SW480 (cell line): ENCODE measurements at regions not wholly inside any gene's neighbourhood (a gene's known extent, or its start where the extent isn't known, plus 50 kb on each side); places are given as distances from the start of the nearest gene placed in this dataset.

Source experiments
- DNase-seq: peaks from one replicate; pipeline ENCODE4 v3.0.0-alpha.2; 2016; ENCODE audit warnings: low spot score

DNA sequence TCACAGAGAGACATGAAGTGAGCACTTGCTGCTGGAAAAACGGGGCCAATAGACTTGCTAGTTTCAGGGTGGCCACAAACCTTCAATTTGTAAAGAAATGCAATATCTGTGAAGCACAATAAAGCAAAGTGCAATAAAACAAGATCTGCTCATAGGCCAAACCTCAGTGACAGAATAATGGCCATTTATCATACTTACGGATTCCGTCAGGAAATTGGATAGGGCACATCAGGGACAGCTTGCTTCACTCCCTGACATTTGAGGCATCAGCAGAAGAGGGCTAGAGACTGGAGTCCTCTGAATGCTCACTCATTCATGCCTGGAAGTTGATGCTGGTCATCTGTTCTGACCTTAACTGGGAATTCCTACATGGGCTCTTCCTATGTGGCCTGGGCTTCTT is 165.5 kb upstream of the OPRM1 start:
- DNase-seq, result no peak

DNA sequence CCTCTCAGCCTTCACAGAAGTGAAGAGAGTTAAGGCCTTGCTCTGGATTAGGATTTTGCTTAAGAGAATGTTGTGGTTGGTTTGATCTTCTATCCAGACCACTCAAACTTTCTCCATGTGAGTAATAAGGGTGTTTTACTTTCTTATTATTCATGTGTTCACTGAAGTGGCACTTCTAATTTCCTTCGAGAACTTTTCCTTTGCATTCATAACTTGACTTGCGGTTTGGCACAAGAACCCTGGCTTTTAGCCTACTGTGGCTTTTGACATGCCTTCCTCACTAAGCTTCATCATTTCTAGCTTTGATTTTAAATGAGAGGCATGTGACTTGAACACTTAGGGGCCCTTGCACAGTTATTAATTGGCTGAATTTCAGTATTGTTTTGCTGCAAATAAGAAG is 166.1 kb upstream of the OPRM1 start:
- DNase-seq, result no peak

DNA sequence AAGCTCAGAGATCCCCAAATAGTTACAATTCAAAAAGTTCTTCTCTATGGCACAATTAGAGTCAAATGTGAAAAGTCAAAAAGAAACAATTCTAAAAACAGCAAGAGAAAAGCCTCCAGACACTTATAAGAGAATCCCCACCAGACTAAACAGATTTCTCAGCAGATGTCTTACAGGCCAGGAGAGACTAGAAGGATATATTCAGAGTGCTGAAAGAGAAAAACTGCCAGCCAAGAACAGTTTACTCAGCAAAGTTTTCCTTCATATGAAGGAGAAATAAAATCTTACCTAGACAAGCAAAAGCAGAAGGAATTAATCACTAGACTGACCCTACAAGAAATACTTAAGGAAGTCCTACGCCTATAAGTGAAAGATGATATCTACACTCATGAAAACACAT is 176.1 kb upstream of the OPRM1 start:
- DNase-seq, result no peak

DNA sequence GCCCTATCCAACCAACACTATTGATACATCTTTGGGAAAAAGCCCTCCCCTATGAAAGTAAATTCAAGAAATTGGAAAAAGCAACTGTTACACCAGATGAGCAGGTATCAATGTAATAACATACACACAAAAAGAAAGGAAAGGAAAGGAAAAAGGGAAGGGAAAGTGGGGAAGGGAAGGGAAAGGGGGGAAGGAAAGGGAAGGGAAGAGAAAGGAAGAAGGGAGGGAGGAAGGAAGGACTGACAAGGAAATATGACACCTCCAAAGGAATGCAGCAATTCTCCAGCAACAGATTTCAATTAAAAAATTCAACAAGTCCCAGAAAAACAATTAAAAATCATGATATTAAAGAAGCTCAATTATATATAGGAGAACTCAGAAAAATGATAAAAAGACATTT is 176.9 kb upstream of the OPRM1 start:
- no peak for DNase-seq

DNA sequence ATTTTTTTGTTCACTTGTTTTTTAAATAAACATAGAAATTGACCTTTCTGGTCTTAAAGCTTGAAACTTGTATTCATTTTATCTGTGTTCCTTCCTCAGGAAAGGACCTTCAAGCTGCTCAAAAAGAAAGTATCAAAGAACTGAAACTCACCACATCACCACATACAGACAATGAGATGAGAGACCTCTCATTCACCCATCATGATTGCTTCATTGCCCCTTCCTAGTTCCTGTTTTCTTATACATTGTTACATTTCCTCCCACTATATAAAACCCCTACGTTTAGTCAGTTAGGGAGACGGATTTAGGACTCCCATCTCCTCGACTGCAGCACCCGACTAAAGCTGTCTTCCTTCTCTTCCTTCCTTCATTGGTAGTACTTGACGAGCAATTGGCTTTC is 180.5 kb upstream of the OPRM1 start:
- DNase-seq, result no peak

DNA sequence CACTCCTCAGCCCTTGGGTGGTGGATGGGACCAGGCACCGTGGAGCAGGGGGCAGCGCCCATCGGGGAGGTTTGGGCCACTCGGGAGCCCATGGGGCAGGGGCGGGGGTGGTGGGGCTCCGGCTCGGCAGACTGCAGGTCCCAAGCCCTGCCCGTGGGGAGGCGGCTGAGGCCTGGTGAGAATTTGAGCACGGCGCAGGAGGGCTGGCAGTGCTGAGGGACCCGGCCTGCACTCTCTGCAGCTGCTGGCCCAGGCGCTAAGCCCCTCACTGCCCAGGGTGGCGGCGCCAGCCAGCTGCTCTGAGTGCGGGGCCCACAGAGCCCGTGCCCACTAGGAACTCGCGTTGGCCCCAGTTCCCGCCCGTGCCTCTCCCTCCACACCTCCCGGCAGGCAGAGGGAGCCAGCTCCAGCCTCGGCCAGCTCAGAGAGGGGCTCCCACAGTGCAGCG is 182.1 kb upstream of the OPRM1 start:
- DNase-seq, result no peak

DNA sequence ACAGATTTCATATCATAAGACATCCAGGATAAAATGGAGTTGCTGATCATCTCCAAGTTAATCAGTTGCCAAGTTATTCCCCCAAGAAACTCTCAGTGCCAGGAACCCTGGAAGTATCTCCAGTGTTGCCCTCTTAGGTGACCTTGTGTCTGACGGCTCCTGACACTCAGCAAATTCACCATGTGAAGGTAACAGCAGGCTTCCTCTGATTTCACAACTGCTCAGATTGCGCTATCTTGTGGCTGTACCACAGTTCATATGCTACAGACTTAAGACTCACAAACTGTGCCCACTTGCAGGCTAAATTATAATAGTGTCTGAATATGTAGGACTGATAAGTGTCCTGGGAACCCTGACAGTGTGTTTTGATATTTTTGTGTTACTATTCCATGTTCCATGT is 186.6 kb upstream of the OPRM1 start:
- no peak for DNase-seq

DNA sequence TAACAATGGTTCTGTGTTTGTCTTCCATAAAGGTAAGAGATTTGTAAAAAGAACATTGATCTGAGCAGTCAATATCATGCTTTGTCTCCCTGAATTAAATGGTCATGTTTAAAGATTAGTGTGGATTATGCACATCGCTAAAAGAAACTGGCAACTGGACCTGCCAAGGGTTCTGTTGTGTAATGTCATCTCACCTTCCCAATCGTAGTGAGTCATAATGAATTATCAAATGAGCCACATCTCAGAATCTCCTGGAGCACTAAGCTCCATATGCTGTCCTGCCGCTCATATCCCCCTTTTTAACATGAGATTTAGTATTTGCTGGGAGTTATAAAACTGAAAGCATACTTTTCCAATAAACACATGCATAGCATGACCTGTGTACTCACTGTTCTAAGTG is 187.0 kb upstream of the OPRM1 start:
- no peak for DNase-seq

DNA sequence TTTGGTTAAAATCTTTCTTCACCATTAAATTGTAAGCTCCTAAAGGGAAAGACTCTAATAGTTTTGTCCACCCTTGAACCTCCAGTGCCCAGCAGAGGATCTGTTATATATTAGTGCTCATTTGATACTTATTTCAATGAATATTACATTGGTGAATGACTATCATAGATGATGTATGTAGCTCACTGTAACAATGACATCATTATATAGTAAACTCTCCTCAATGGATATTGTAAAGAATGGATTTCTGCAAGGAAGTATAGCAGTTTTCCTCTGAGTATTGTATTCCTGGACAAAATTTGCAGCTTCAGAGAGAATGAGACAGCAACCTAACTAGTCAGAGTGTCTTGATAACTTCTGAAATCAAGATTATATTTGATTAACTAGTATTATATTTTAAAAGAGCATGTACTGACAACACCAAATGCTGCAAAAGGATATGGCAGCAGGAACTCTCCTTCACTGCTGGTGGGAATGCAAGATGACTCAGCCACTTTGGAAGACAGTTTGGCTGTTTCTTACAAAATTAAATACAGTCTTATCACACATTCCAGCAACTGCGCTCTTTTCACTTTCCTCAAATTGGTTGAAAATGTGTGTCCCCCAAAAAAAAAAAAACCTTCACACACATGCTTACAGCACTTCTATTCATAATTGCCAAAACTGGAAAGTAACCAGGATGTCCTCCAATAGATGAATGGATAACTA is 189.8 kb upstream of the OPRM1 start:
- DNase-seq, result no peak

DNA sequence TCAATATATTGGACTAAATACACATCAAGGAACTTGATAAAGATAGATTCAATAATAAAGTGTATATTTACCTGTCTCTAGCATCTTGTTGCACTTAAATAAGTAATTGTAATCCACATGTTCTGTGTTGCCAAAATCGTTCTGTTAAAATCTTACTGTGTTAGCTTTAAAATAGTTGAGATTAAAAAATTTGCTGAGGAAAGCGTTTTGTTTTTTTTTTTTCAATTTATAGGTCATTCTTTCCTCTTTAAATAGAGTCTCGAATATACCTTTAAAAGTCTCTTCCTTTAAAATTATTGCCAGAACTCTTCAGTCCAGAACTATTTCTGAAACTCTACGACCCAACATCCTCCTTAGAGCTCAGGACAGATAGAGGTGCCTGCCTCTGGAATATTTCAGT is 195.6 kb upstream of the OPRM1 start:
- no peak for DNase-seq

DNA sequence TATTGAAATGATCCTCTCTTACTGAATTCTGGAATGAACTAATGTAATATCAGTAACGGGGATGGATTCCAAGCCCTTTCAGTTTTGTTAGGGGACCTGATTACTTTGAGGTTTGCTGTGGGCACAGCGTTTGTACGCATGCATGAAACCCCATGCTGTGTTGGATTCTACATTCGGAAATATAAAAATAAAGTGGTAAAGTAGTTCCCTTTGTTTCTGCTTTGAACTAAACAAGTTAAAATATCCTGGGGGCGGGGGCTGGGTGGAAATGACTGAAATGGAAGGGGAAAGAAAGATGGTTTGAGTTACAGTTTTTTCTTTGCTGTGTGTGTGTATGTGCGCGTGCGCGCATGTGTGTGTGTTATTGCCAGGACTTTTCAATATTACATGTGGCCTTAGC is 196.5 kb upstream of the OPRM1 start:
- no peak for DNase-seq

DNA sequence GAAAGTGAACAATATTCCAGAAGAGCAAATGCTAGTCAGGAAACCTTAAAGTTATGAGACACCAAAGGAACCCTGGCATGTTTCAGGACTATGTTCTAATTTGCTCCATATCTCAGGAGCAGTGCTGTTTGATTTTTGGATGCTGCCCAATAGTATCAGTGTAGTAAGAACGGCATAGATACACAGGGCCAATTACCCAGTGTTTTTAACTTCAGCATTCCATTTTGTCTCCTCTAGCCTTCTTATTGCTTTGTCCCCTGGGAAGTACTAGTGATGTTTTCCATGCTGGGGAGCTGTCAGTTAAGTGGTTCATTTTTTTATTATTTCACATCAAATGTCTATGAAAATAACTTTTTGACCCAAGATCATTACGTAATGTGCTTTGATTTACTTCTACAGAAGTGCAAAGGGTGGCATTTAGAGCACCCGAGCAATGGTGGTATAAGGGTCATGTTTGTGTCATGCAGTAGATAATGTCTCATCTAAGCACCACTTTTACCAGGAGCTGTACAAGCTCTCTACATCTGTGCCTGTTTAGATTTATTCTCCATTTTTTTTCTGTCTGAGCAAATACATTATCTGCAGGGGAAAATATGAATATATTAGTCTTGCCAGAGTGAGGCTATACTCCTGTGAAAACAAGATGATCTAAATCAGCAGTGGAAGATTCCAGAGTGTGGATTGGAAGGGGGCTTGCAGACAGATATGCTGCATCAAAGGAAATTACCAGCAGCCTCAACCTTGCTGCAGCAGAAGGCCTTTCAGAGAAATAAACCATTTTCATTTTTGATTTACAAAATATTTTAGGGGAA is 198.8 kb upstream of the OPRM1 start:
- DNase-seq, result no peak

DNA sequence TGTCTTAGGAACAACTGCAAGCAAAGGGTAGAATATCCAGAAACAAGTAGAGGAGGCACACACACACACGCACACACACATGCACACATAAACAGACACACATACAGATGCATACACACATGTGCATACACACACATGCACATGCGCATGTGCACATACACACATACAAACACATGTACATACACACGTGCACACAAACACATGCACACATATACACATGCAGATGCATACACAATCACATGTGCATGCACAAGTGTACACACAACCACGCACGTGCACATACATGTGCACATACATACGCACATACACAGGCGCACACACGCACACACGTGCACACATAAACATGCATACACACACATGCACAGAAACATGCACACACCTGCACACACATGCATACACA is 206.5 kb upstream of the OPRM1 start:
- DNase-seq, result no peak

DNA sequence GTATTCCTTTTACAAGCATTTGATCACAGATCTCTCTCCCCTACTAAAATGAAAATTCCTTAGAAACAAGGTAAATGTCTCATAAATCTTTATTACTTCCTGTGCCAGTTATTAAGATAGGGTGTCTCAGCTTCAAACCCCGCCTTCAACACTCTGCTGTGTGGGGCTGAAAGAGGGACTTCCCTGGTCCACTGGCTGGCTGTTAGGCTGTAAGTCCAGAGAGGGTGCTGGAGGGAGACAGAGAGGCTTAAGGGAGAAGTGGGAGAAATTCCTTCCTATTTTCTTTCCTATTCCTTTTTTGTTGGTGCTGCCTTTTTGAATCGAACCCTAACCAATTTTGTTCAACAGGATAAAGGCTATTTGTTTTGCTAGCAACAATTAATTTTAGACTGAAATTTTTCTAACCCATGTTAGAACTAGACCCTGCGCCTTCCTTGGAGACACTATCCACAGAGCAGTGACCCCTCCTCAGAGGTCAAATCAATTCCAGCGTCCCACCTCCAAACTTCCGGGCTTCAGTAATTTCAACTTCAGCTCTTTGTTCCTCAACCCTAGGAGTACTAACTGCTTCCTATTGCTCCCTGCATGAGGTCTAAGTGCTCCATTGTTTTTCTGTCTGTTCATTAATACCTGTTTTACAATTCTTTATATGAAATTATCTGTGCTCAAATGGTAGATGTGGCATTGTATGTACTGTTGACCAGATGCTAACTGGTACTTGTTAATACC is 207.5 kb upstream of the OPRM1 start:
- no peak for DNase-seq

DNA sequence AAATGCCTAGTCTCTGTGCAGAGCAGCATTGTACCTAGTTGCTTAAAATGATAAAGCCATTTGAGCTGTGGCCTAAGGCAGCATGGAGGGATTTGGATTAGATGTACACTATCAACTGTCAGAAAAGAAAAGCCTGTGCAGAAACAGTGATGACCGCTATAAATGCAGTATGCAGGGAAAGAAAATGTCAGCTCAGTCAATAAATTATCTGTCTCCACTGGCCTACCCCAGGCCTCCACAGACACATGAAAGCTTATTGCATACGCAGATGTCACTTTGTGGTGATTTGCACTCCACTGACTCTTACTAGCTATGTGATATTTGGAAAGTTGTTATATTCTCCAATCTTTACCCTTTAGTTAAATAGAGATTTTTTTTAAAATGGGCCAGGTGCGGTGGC is 221.9 kb upstream of the OPRM1 start:
- DNase-seq, result no peak

DNA sequence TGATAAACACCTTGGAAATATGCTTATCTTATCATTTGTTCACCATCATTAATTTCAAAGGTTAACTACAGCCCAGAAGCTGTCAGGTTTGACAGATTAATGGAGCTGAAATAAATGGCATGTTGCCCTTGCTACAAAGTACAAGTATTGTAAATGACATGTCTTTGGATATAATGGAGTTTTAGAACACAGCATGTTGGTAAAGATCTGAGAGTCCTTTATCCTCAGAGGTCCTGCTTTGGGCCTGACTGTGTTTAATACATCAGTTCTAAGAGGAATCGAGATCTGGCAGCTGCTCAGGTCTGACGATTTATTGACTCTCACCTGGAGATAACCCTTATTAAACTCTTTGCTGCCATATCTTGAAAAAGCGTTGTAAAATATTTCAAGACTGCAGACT is 222.7 kb upstream of the OPRM1 start:
- DNase-seq, result no peak

DNA sequence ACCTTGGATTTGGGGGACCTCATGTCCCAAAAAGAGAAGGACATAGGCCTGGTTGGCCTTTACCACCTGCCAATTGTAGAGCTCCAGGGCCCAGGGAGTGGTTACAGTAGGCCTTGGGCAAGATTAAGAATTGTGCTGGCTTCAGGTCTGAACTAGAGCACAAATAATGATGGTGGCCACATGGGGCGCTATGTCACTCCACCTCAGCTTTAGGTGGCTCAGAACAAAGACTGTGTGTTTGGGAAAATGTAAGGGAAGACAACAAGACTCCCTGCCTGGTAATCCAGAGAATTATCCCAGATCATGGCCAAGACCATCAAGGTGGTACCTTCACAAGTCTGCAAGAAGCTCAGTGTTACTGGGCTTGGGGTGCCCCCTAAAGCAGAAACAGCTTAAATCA is 224.9 kb upstream of the OPRM1 start:
- DNase-seq, result no peak

DNA sequence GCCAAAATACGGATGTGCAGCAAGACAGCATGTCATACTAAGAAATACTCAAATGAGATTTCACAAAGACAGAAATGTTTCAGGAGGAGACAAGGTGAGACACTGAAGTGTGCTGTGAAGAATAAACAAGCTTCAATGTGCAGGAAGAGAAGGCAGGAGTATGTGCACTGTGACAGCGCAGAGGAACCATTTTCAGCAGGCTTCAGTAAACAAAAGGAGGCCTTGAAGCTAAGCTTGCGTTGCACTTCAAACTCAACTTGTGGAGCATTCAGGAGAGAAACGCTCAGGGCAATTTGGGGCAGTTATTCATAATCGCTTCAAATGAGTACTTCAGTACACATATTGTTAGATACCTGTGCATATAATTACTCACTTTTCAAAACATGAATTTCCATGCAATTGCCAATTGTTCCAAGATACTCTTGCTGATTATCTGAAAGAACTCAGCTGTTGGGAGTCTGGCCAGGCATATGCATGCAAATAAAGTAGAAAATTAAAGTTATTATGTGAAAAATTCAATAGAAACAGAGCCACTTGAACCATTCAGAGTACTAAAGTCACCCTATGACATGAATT is 234.2 kb upstream of the OPRM1 start:
- DNase-seq, result no peak

DNA sequence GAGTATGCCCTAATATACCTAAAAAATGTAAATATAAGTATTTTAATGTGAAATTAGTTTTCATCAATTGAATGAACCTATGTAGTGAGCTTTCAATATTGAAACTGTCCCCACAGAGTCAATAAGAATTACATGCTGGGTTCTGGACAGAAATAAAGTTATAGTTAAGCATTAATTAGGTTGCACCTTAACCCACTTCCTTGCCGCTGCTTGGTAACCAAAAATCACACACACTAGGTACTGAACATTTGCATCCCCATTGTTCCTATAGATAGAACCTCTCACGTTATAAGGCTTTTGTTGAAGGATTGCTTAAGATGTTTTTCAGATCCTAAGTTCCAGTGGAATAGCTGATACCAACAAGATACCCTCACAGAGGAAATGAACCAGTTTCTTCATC is 237.1 kb upstream of the OPRM1 start:
- no peak for DNase-seq

DNA sequence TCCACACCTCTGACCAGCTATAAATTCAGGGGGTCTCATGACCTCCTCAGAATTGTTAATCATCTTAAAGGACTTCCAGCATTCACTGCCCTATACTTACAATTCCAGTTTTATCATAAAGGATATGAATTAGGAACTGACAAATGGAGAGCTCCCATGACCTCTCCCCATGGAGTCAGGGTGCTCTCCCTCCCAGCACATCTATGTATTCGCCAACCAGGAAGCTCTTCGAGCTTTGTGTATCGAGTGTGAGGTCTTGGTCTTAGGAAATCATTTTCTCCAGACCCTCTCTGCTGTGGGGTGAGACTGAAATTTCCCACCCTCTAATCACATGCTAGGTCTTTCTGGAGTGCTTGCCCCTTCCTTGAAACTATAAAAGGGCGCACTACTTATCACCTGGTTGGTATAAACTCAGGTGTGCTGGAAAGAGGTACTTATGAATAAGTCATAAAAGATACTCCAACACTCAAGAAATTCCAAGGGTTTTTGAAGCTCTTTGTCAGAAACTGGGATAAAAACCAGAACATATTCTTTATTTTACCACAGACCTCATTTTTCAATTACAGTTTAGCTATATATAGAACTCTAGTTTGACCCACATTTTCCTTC is 238.4 kb upstream of the OPRM1 start:
- DNase-seq, result no peak

DNA sequence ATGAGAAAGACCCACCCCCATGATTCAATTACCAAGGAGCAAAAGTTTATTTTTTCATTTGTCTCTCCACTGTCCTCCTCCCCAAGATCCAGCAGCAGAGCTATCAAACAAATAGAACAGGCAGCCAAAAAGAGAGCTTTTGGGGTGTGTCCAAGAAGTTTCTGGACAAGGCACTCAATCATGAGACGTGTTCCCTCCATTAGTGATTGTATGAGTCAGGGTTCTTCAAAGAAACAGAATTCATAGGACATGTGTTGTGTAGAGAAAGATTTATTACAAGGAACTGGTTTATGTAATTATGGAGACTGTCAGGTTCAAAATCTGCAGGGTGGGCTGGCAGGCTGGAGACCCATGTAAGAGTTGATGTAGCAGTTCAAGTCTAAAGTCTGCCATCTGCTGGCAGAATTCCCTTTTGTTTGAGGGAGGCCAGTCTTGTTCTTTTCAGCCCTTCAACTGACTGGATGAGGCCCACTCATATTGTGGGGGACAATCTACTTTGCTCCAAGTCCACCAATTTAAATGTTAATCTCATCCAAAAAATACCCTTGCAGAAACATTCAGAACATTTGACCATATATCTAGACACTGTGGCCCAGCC is 248.1 kb upstream of the OPRM1 start:
- no peak for DNase-seq

DNA sequence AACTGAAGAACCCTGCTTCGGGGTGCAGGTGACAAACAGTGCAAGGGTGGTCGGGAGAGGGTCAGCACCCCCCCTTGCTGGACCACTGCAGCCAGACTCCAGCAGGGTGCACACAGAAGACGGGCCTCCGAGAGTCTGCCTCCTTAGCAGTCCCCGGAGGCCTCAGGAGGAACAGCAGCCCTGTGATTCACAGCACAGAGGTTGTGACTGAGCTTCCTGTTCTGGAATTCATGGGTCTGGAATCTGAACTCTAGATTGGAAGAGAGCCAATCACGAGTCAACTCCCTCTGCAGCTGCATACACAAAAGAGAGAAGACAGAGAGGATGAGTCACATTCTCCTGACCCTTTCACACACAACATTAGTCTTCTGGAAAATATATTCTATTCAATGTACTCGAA is 249.0 kb upstream of the OPRM1 start:
- peak; percentile 2 for DNase-seq
